PC-9 (cell line): ENCODE measurements at regions not wholly inside any gene's neighbourhood (a gene's known extent, or its start where the extent isn't known, plus 50 kb on each side); places are given as distances from the start of the nearest gene placed in this dataset.

Experiments used
- EZH2 ChIP-seq: fragments of 200-600 bp; sonication (generic); IDR thresholded peaks from 2 replicates; pipeline ENCODE4 v1.8.0; 2017; ENCODE audit warnings: antibody characterized with exemption, low read depth
- TF ChIP-seq, protein P1 (sequence below): fragments of 200-600 bp; sonication (generic); conservative IDR thresholded peaks from 2 replicates; pipeline ENCODE4 v1.6.1; 2017; ENCODE audit warnings: mixed run types, antibody characterized with exemption, mild to moderate bottlenecking, moderate library complexity

DNA sequence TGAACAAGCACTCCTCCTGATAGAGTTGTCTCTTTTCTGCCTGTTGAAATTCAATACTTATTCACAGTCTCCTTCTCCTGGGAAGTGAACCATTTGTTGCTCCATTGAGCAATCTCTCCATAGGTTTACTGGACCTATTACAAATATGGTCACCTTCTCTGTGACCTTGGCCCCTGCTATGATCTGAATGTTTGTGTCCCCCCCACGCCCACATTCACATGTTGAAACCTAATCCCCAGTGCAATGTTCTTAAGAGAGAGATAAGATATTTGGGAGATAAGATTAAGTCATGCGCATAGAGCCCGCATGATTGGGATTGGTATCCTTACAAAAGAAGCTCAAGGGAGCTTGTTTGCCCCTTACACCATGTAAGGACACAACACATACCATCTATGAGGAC lies 54.1 kb upstream of the GABRE start:
- TF ChIP-seq, protein P1, sequence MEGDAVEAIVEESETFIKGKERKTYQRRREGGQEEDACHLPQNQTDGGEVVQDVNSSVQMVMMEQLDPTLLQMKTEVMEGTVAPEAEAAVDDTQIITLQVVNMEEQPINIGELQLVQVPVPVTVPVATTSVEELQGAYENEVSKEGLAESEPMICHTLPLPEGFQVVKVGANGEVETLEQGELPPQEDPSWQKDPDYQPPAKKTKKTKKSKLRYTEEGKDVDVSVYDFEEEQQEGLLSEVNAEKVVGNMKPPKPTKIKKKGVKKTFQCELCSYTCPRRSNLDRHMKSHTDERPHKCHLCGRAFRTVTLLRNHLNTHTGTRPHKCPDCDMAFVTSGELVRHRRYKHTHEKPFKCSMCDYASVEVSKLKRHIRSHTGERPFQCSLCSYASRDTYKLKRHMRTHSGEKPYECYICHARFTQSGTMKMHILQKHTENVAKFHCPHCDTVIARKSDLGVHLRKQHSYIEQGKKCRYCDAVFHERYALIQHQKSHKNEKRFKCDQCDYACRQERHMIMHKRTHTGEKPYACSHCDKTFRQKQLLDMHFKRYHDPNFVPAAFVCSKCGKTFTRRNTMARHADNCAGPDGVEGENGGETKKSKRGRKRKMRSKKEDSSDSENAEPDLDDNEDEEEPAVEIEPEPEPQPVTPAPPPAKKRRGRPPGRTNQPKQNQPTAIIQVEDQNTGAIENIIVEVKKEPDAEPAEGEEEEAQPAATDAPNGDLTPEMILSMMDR, result no peak
- no peak for TF ChIP-seq EZH2
